IPS-15b (cell line): ENCODE measurements at regions not wholly inside any gene's neighbourhood (a gene's known extent, or its start where the extent isn't known, plus 50 kb on each side); places are given as distances from the start of the nearest gene placed in this dataset.

Source experiments
- H3K27me3 ChIP-seq: one replicate; pipeline ENCODE4 v1.6.1; 2013; ENCODE audit warnings: low read length; ENCODE audit not compliant: control insufficient read depth, insufficient read depth
- H3K36me3 ChIP-seq: one replicate; pipeline ENCODE4 v1.6.1; 2013; ENCODE audit warnings: low read length; ENCODE audit not compliant: control insufficient read depth, insufficient read depth
- H3K4me1 ChIP-seq: one replicate; pipeline ENCODE4 v1.6.1; 2013; ENCODE audit warnings: mild to moderate bottlenecking, low read length; ENCODE audit not compliant: control insufficient read depth, insufficient read depth
- H3K4me3 ChIP-seq: one replicate; pipeline ENCODE4 v1.5.1; 2013; ENCODE audit warnings: low read depth, low read length
- H3K9ac ChIP-seq: one replicate; pipeline ENCODE4 v1.6.1; 2013; ENCODE audit warnings: low read depth, mild to moderate bottlenecking, low read length
- H3K9me3 ChIP-seq: one replicate; pipeline ENCODE4 v1.6.1; 2013; ENCODE audit warnings: mild to moderate bottlenecking, low read length; ENCODE audit not compliant: control insufficient read depth, insufficient read depth

DNA sequence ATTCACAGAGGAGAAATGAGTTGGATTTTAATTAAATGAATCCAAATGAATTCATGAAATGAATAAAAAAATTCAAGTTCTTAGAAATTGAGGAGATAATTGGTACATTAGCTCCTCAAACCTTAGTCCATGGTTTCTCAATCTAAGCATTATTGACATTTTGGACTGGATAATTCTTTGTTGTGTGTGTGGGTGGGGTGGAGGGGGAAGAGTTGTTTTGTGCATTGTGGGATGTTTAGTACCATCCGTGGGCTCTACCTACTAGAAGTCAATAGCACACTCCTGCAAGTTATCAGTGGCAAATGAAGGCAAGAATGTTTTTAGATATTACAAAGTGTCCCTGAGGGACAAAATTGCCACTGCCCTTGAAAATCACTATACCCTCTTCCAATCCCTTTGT, 431.9 kb downstream of the PLPP3 start:
- Histone ChIP-seq H3K4me3 (no peak overlapping the region), H3K9me3 (no peaks in the 10 kb centered on the region), H3K36me3 (no peaks in the 10 kb centered on the region), H3K27me3 (no peaks in the 10 kb centered on the region), H3K9ac (no peak overlapping the region), H3K4me1 (no peaks in the 10 kb centered on the region)

DNA sequence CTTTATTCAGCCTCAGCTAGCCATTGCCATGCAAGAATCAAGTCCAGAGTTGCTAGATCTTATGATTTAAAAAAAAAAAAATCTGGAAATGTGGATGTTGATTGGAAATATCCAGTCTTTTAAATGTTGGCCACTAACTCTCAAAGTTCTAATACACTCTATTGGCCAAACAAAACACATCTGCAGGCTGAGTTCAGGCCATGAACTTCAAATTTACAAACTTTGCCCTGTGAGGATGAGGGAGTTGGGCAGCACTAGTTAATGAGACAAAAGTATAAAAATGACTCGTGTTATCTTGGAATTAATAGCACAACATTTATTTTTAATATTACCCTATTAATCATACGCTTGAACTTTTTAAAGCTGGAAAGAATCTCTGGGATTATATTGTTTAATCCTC, 432.3 kb downstream of the PLPP3 start:
- Histone ChIP-seq H3K4me1 (no peaks in the 10 kb centered on the region), H3K9me3 (no peaks in the 10 kb centered on the region), H3K36me3 (no peaks in the 10 kb centered on the region), H3K4me3 (no peak overlapping the region), H3K27me3 (no peaks in the 10 kb centered on the region), H3K9ac (no peak overlapping the region)

GRCh38 chr1:56146449-56146848, 432.9 kb downstream of the PLPP3 start:
- no peak overlapping the region for H3K9ac ChIP-seq
- no peaks in the 10 kb centered on the region for H3K36me3 ChIP-seq
- no peaks in the 10 kb centered on the region for H3K9me3 ChIP-seq
- H3K4me3 ChIP-seq: no peak overlapping the region
- H3K27me3 ChIP-seq: no peaks in the 10 kb centered on the region
- H3K4me1 ChIP-seq: no peaks in the 10 kb centered on the region

- no peak overlapping the region for H3K4me3 ChIP-seq
- H3K9me3 ChIP-seq: no peaks in the 10 kb centered on the region
- no peaks in the 10 kb centered on the region for H3K36me3 ChIP-seq
- no peak overlapping the region for H3K9ac ChIP-seq
- no peaks in the 10 kb centered on the region for H3K4me1 ChIP-seq
- no peaks in the 10 kb centered on the region for H3K27me3 ChIP-seq
Observed at GRCh38 chr1:56145581-56145980, 433.8 kb downstream of the PLPP3 start.

DNA sequence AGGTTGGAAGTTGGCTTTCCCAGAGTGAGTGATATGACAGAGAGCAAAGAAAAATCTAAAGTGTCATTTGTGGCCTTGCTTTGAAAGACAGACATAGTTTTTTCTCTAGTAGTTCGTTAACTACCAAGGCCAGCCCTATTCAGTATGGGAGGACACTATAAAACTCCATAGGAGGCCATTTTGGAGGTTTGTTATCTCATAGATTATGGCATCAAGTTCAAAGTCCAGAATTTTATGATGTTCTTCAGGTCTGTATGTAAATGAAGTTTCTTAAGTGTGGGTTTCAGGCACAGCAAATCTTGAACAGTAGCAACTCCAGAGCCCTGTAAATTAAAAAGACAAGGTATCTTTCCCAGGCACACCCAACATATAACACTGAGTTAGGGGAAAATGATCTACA, 437.1 kb downstream of the PLPP3 start:
- Histone ChIP-seq H3K9ac (no peak overlapping the region), H3K4me3 (no peak overlapping the region), H3K36me3 (no peaks in the 10 kb centered on the region), H3K4me1 (no peaks in the 10 kb centered on the region), H3K27me3 (no peaks in the 10 kb centered on the region), H3K9me3 (no peaks in the 10 kb centered on the region)

- Histone ChIP-seq H3K4me3 (no peak overlapping the region), H3K4me1 (no peaks in the 10 kb centered on the region), H3K9ac (no peak overlapping the region), H3K36me3 (no peaks in the 10 kb centered on the region), H3K27me3 (no peaks in the 10 kb centered on the region), H3K9me3 (no peaks in the 10 kb centered on the region)
Observed at GRCh38 chr1:56139836-56140235, 439.5 kb downstream of the PLPP3 start.

DNA sequence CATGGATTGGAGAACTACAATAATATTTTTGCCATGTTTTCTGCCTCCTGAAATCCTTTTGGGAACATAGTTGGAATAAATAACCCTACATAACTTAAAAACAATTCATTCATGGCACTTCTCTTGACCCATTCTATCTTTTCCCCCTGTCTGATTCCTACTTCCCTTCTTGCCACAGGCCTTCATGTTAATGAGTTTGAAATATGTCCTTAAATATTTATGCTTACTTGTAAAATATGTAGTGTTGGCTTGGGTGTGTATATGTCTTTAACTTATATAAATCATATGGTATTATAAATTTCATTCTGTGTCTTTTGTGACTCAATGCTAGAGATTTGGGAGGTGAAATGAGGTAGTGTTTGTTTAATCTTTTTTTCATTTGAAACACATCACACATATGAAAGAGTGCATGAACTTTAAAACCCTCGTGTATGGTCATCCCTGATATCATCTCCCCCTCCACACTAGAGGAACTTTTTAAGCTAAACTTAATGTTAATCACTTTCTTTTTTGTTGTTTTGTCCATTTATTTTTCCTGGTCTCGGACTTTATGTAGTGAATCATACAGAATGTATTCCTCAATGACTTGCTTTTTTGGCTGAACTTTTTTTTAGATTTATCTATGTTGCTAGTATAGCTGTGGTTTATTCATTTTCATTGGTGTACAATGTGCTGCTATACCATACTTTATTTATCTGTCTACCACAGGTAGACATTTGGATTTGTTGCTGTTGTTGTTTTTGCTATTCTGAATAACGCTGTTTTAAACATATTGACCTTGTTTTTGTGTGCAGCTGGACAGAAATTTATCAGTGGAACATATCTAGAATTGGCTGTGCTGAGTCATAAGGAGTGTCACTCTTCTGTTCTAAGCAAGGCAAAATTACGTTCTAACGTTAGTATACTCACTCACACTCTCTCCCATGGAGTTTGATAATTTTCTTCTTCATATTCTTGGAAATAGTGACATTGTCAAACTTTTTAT, 441.6 kb downstream of the PLPP3 start:
- no peaks in the 10 kb centered on the region for H3K4me1 ChIP-seq
- H3K4me3 ChIP-seq: no peak overlapping the region

GRCh38 chr1:56137090-56137489, 442.3 kb downstream of the PLPP3 start:
- no peaks in the 10 kb centered on the region for H3K36me3 ChIP-seq
- no peaks in the 10 kb centered on the region for H3K27me3 ChIP-seq
- no peaks in the 10 kb centered on the region for H3K9me3 ChIP-seq
- H3K9ac ChIP-seq: no peak overlapping the region
- no peak overlapping the region for H3K4me3 ChIP-seq
- H3K4me1 ChIP-seq: no peaks in the 10 kb centered on the region

More for the DNA sequence above, 441.6 kb downstream of the PLPP3 start:
- no peak overlapping the region for H3K9ac ChIP-seq
- no peaks in the 10 kb centered on the region for H3K27me3 ChIP-seq
- H3K9me3 ChIP-seq: no peaks in the 10 kb centered on the region
- H3K36me3 ChIP-seq: no peaks in the 10 kb centered on the region

DNA sequence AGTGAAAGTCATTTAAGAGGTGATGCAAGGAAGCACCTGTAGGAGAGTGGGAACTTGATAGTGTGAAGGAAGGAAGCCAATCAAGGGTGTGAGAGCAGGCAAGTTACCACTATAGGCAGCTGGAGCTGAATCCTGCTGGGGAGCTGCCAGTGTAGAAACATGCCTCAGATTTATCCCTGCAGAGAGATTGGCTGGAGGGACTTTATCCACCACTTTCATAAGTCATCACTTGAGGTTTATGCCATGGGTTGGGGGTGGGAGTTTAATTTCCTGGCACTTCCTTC, 443.6 kb downstream of the PLPP3 start:
- Histone ChIP-seq H3K36me3 (no peaks in the 10 kb centered on the region), H3K9ac (no peak overlapping the region), H3K27me3 (no peaks in the 10 kb centered on the region), H3K9me3 (no peaks in the 10 kb centered on the region), H3K4me3 (no peak overlapping the region), H3K4me1 (no peaks in the 10 kb centered on the region)

DNA sequence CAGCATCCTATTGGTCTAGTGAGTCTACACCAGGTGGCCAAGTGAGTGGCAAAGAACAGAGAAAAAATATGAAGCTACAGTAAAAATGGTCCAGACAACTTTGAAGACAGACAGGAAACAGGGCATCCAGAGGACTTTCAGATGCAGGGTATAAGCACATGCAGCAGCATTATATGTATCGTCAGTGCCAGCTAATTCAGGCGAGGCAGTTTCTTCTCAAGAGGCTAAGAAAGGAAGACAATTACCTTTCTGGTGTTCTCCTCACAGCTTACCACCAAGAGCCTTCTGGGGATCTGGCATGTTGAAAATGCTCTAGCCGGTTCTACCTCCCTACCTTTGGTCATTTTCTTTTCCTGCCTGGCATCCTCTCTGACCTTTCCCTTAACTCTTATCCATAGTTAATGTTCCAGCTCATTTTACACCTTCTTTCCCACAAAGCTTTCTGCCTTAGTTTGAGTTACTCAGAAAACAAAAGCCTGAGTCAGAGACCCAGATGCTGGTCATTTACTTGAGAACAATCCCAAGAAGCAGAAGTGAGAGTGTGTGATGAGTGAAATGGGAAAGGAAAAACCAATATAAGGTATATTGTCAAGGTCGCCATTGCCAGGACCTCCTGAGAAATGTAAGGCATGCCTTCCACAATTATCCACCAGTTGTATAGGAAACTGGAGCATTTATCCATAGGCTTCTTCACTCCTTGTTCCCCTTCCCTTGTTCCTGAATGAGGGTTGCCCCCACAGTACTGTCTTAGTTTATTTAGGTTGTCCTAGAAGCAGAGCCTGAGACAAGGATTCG, 444.1 kb downstream of the PLPP3 start:
- H3K9ac ChIP-seq: no peak overlapping the region

DNA sequence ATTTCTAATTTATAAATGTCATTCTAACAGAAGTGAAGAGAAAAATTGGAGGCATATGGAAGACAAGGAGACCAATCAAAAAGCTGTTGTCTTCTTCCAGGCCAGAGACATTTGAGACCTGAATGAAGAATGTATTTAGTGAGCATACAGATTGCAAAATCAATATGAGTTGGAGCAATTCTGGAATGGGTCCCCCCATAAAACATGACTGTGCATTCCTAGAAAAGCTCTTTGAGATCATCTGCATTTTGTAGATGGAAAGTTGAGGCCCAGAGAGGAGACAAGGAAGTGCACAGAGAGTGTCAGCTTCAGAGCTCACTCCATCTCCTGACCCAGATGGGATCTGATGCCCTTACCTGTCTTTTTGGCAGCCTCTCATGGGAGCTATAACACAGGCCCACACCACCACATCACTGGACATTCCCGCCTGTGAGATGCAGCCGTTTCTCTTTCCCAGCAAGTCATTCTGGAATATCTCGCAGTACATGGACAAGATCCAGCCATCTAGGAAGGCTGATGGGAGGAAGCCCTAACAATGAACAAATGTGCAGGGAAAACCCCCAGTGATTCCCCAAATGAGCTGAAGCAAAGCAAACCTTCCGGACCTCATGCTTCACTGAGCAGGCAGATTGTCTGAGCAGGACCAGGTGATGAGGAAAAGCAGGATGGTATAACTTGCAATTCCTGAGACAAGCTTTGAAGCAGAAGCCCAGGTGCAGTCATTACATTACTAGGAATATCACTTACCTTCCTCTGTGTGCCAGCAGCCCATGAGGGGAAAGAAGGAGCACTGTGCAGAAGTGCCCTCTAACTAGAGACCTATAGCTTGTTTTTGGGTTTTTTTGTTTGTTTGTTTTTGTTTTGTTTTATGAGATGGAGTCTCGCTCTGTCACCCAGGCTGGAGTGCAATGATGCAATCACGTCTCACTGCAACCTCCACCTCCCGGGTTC, 445.6 kb downstream of the PLPP3 start:
- Histone ChIP-seq H3K4me1 (no peaks in the 10 kb centered on the region), H3K36me3 (no peaks in the 10 kb centered on the region), H3K4me3 (no peak overlapping the region), H3K9me3 (no peaks in the 10 kb centered on the region), H3K27me3 (no peaks in the 10 kb centered on the region), H3K9ac (no peak overlapping the region)

More for the DNA sequence above, 444.1 kb downstream of the PLPP3 start:
- H3K27me3 ChIP-seq: no peaks in the 10 kb centered on the region
- no peaks in the 10 kb centered on the region for H3K9me3 ChIP-seq
- no peaks in the 10 kb centered on the region for H3K36me3 ChIP-seq
- no peak overlapping the region for H3K4me3 ChIP-seq
- no peaks in the 10 kb centered on the region for H3K4me1 ChIP-seq
